ENCODE measurements at regions not wholly inside any gene's neighbourhood (a gene's known extent, or its start where the extent isn't known, plus 50 kb on each side); places are given as distances from the start of the nearest gene placed in this dataset.
"Not testable (repeated sequence)": the region's sequence is repeated elsewhere in the genome, so short reads cannot be mapped to it uniquely, and the experiment has no call there.

GRCh38 chr6:44001318-44002066, 125.8 kb downstream of the MRPL14 start:
- peak; percentile 32 for DNase-seq
- POLR2A ChIA-PET: no interaction called here
- CTCF ChIA-PET: interaction anchor here (0.6 kb wide), 2 partner anchors 198 to 1098 kb away, joined by 3 to 4 read pairs; no protein-coding TSS in a partner anchor
- Mint-ChIP-seq H3K27ac (no peak overlapping the region), H3K9me3 (no peaks in the 10 kb centered on the region), H3K36me3 (ENCODE audit: low read depth) (no peaks in the 10 kb centered on the region), H3K4me1 (peaks cover 22% of the 10 kb centered on the region), H3K27me3 (peaks cover 43% of the 10 kb centered on the region), H3K4me3 (peak overlapping the region; percentile 53)

- peaks cover 22% of the 10 kb centered on the region for H3K4me1 Mint-ChIP-seq
- POLR2A ChIA-PET: no interaction called here
- no peaks in the 10 kb centered on the region for H3K9me3 Mint-ChIP-seq
- no peaks in the 10 kb centered on the region for H3K36me3 Mint-ChIP-seq (ENCODE audit: low read depth)
- peak overlapping the region; percentile 66 for H3K4me3 Mint-ChIP-seq
- H3K27me3 Mint-ChIP-seq: peaks cover 37% of the 10 kb centered on the region
- CTCF ChIA-PET: no interaction called here
- DNase-seq: peak; percentile 55
- peak overlapping the region; percentile 74 for H3K27ac Mint-ChIP-seq
Observed at GRCh38 chr6:44000164-44000842, 126.9 kb downstream of the MRPL14 start.

- Mint-ChIP-seq H3K9me3 (no peaks in the 10 kb centered on the region), H3K27me3 (peaks cover 34% of the 10 kb centered on the region), H3K4me3 (no peak overlapping the region), H3K4me1 (peaks cover 22% of the 10 kb centered on the region), H3K27ac (no peak overlapping the region), H3K36me3 (ENCODE audit: low read depth) (no peaks in the 10 kb centered on the region)
- POLR2A ChIA-PET: no interaction called here
- CTCF ChIA-PET: no interaction called here
- DNase-seq: no peak
Observed at GRCh38 chr6:43999628-44000027, 127.6 kb downstream of the MRPL14 start.

- Mint-ChIP-seq H3K4me1 (peaks cover 22% of the 10 kb centered on the region), H3K27me3 (peaks cover 29% of the 10 kb centered on the region), H3K27ac (peak overlapping the region; percentile 9)
- CTCF ChIA-PET; DNase-seq; POLR2A ChIA-PET; H3K9me3 Mint-ChIP-seq; H3K36me3 Mint-ChIP-seq (ENCODE audit: low read depth); H3K4me3 Mint-ChIP-seq: not testable (repeated sequence)
Observed at GRCh38 chr6:43998592-43999243, 128.5 kb downstream of the MRPL14 start.

GRCh38 chr6:43997990-43998585, 129.2 kb downstream of the MRPL14 start:
- POLR2A ChIA-PET; H3K4me3 Mint-ChIP-seq; CTCF ChIA-PET; H3K9me3 Mint-ChIP-seq; H3K36me3 Mint-ChIP-seq (ENCODE audit: low read depth); DNase-seq; H3K27ac Mint-ChIP-seq: not testable (repeated sequence)
- Mint-ChIP-seq H3K27me3 (peaks cover 22% of the 10 kb centered on the region), H3K4me1 (peaks cover 21% of the 10 kb centered on the region)

GRCh38 chr6:43997345-43997677, 129.9 kb downstream of the MRPL14 start:
- no peak for DNase-seq
- peaks cover 16% of the 10 kb centered on the region for H3K4me1 Mint-ChIP-seq
- POLR2A ChIA-PET: no interaction called here
- CTCF ChIA-PET: interaction anchor here (1.4 kb wide), 1 partner anchor 82 kb away, joined by 3 read pairs; no protein-coding TSS in a partner anchor
- H3K4me3 Mint-ChIP-seq: no peak overlapping the region
- no peaks in the 10 kb centered on the region for H3K9me3 Mint-ChIP-seq
- H3K27ac Mint-ChIP-seq: no peak overlapping the region
- H3K27me3 Mint-ChIP-seq: peaks cover 16% of the 10 kb centered on the region
- no peaks in the 10 kb centered on the region for H3K36me3 Mint-ChIP-seq (ENCODE audit: low read depth)

- Mint-ChIP-seq H3K4me1 (peaks cover 14% of the 10 kb centered on the region), H3K27ac (no peak overlapping the region), H3K9me3 (no peaks in the 10 kb centered on the region), H3K36me3 (ENCODE audit: low read depth) (no peaks in the 10 kb centered on the region), H3K4me3 (no peak overlapping the region), H3K27me3 (peaks cover 15% of the 10 kb centered on the region)
- CTCF ChIA-PET: interaction anchor here (1.4 kb wide), 1 partner anchor 82 kb away, joined by 3 read pairs; no protein-coding TSS in a partner anchor
- DNase-seq: no peak
- POLR2A ChIA-PET: no interaction called here
Observed at GRCh38 chr6:43996618-43997344, 130.5 kb downstream of the MRPL14 start.

- no peaks in the 10 kb centered on the region for H3K9me3 Mint-ChIP-seq
- peaks cover 4% of the 10 kb centered on the region for H3K4me1 Mint-ChIP-seq
- H3K4me3 Mint-ChIP-seq: no peak overlapping the region
- H3K27me3 Mint-ChIP-seq: peaks cover 7% of the 10 kb centered on the region
- no peak for DNase-seq
- POLR2A ChIA-PET: interaction anchor here (1.1 kb wide), 1 partner anchor 273 kb away, joined by 3 read pairs; no protein-coding TSS in a partner anchor
- CTCF ChIA-PET: no interaction called here
- H3K36me3 Mint-ChIP-seq (ENCODE audit: low read depth): no peaks in the 10 kb centered on the region
- H3K27ac Mint-ChIP-seq: no peak overlapping the region
Observed at GRCh38 chr6:43995137-43995536, 132.1 kb downstream of the MRPL14 start.

GRCh38 chr6:43993881-43994523, 133.2 kb downstream of the MRPL14 start:
- ChIA-PET CTCF (no interaction called here), POLR2A (no interaction called here)
- no peak for DNase-seq
- H3K4me1 Mint-ChIP-seq: no peaks in the 10 kb centered on the region
- H3K27ac Mint-ChIP-seq: no peak overlapping the region
- H3K27me3 Mint-ChIP-seq: peaks cover 7% of the 10 kb centered on the region
- no peaks in the 10 kb centered on the region for H3K9me3 Mint-ChIP-seq
- H3K36me3 Mint-ChIP-seq (ENCODE audit: low read depth): no peaks in the 10 kb centered on the region
- no peak overlapping the region for H3K4me3 Mint-ChIP-seq

GRCh38 chr6:43992783-43993644, 134.2 kb downstream of the MRPL14 start:
- Mint-ChIP-seq H3K27me3 (peaks cover 7% of the 10 kb centered on the region), H3K4me1 (no peaks in the 10 kb centered on the region), H3K9me3 (no peaks in the 10 kb centered on the region), H3K4me3 (no peak overlapping the region), H3K36me3 (ENCODE audit: low read depth) (no peaks in the 10 kb centered on the region), H3K27ac (no peak overlapping the region)
- no peak for DNase-seq
- ChIA-PET CTCF (no interaction called here), POLR2A (no interaction called here)

- CTCF ChIA-PET: no interaction called here
- peaks cover 7% of the 10 kb centered on the region for H3K27me3 Mint-ChIP-seq
- no peaks in the 10 kb centered on the region for H3K36me3 Mint-ChIP-seq (ENCODE audit: low read depth)
- H3K27ac Mint-ChIP-seq: no peak overlapping the region
- no peak for DNase-seq
- POLR2A ChIA-PET: no interaction called here
- no peaks in the 10 kb centered on the region for H3K4me1 Mint-ChIP-seq
- H3K9me3 Mint-ChIP-seq: no peaks in the 10 kb centered on the region
- no peak overlapping the region for H3K4me3 Mint-ChIP-seq
Observed at GRCh38 chr6:43992126-43992663, 135.1 kb downstream of the MRPL14 start.

Measured in activated CD4-positive, alpha-beta memory T cell treated with anti-CD3 and anti-CD28 coated beads, Interleukin-2, amount 10 ng/mL, durations not matched to agents 7 days and 5 days (primary cell).